ENCODE measurements at regions not wholly inside any gene's neighbourhood (a gene's known extent, or its start where the extent isn't known, plus 50 kb on each side); places are given as distances from the start of the nearest gene placed in this dataset.

GRCh38 chr4:125801373-125801772, 486.6 kb downstream of the FAT4 start:
- Histone ChIP-seq H4K20me1 (ENCODE audit: control insufficient read depth, insufficient read depth, low read length, poor library complexity, severe bottlenecking) (no peaks in the 10 kb centered on the region), H3K4me2 (replicated peaks; ENCODE audit: low read depth, low read length, poor library complexity, severe bottlenecking) (no peak overlapping the region), H3K9me3 (ENCODE audit: control extremely low read depth in 1 of 3, control insufficient read depth in 2 of 3, insufficient read depth in 1 of 3, low read length in 2 of 3) (no peaks in the 10 kb centered on the region), H3K36me3 (replicated peaks in 1 of 2; ENCODE audit: control extremely low read depth in 1 of 2, control insufficient read depth in 1 of 2, extremely low read depth in 1 of 2, insufficient read depth in 2 of 2, low read length in 1 of 2) (no peaks in the 10 kb centered on the region), H3K79me2 (ENCODE audit: control insufficient read depth, insufficient read depth, low read length) (no peaks in the 10 kb centered on the region), H3K9ac (ENCODE audit: low read length) (no peak overlapping the region), H3K4me1 (ENCODE audit: control insufficient read depth in 2 of 2, insufficient read depth in 2 of 2, low read length in 2 of 2) (no peaks in the 10 kb centered on the region), H3K27me3 (replicated peaks in 1 of 4; ENCODE audit: control extremely low read depth in 1 of 4, control insufficient read depth in 3 of 4, insufficient read depth in 4 of 4, low read length in 3 of 4) (no peaks in the 10 kb centered on the region), H2AFZ (ENCODE audit: insufficient read depth, low read depth, low read length, poor library complexity, severe bottlenecking) (no peak overlapping the region), H3K27ac (ENCODE audit: low read length in 2 of 2) (no peak overlapping the region), H3K4me3 (ENCODE audit: control extremely low read depth in 1 of 5, extremely low read depth in 1 of 5, insufficient read depth in 1 of 5, low read depth in 2 of 5, low read length in 4 of 5) (no peak overlapping the region)
- H3K4me3 Mint-ChIP-seq: no peak overlapping the region
- H3K27me3 Mint-ChIP-seq: no peaks in the 10 kb centered on the region
- no peaks in the 10 kb centered on the region for H3K4me1 Mint-ChIP-seq
- WGBS (ENCODE audit: insufficient coverage): 100% methylated on average over 2 of the region's 4 CpGs
- POLR2A ChIA-PET: no interaction called here
- DNase-seq: no peak
- H3K9me3 Mint-ChIP-seq (ENCODE audit: insufficient read depth): peaks cover 2% of the 10 kb centered on the region
- no peak overlapping the region for H3K27ac Mint-ChIP-seq
- CTCF ChIA-PET: no interaction called here
- no peak for ATAC-seq (ENCODE audit: low read depth)
- intact Hi-C loops (cut with micrococcal nuclease): no loop called here
- TF ChIP-seq EZH2 (IDR thresholded peaks at IDR 0.05; ENCODE audit: borderline replicate concordance, insufficient read depth, low read depth, low read length, poor library complexity, severe bottlenecking) (no peak), CTCF (IDR thresholded peaks at IDR 0.05) (no peak)

GRCh38 chr4:125801924-125802323, 487.2 kb downstream of the FAT4 start:
- H3K4me1 Mint-ChIP-seq: no peaks in the 10 kb centered on the region
- H3K4me2 ChIP-seq (replicated peaks; ENCODE audit: low read depth, low read length, poor library complexity, severe bottlenecking): no peak overlapping the region
- no peaks in the 10 kb centered on the region for H3K27me3 Mint-ChIP-seq
- ATAC-seq (ENCODE audit: low read depth) (no peak), DNase-seq (no peak)
- peaks cover 2% of the 10 kb centered on the region for H3K9me3 Mint-ChIP-seq (ENCODE audit: insufficient read depth)
- no peak overlapping the region for H3K27ac ChIP-seq (ENCODE audit: low read length in 2 of 2)
- no CpG with 5 or more reads among the region's 1 CpG for WGBS (ENCODE audit: insufficient coverage)
- TF ChIP-seq EZH2 (IDR thresholded peaks at IDR 0.05; ENCODE audit: borderline replicate concordance, insufficient read depth, low read depth, low read length, poor library complexity, severe bottlenecking) (no peak), CTCF (IDR thresholded peaks at IDR 0.05) (no peak)
- no peak overlapping the region for H3K4me3 Mint-ChIP-seq
- no peaks in the 10 kb centered on the region for H4K20me1 ChIP-seq (ENCODE audit: control insufficient read depth, insufficient read depth, low read length, poor library complexity, severe bottlenecking)
- H3K36me3 ChIP-seq (replicated peaks in 1 of 2; ENCODE audit: control extremely low read depth in 1 of 2, control insufficient read depth in 1 of 2, extremely low read depth in 1 of 2, insufficient read depth in 2 of 2, low read length in 1 of 2): no peaks in the 10 kb centered on the region
- intact Hi-C loops (cut with micrococcal nuclease): no loop called here
- no peaks in the 10 kb centered on the region for H3K27me3 ChIP-seq (replicated peaks in 1 of 4; ENCODE audit: control extremely low read depth in 1 of 4, control insufficient read depth in 3 of 4, insufficient read depth in 4 of 4, low read length in 3 of 4)
- POLR2A ChIA-PET: no interaction called here
- CTCF ChIA-PET: no interaction called here
- H3K4me3 ChIP-seq (ENCODE audit: control extremely low read depth in 1 of 5, extremely low read depth in 1 of 5, insufficient read depth in 1 of 5, low read depth in 2 of 5, low read length in 4 of 5): no peak overlapping the region
- H3K79me2 ChIP-seq (ENCODE audit: control insufficient read depth, insufficient read depth, low read length): no peaks in the 10 kb centered on the region
- no peak overlapping the region for H3K9ac ChIP-seq (ENCODE audit: low read length)
- H3K4me1 ChIP-seq (ENCODE audit: control insufficient read depth in 2 of 2, insufficient read depth in 2 of 2, low read length in 2 of 2): no peaks in the 10 kb centered on the region
- H3K27ac Mint-ChIP-seq: no peak overlapping the region
- no peaks in the 10 kb centered on the region for H3K9me3 ChIP-seq (ENCODE audit: control extremely low read depth in 1 of 3, control insufficient read depth in 2 of 3, insufficient read depth in 1 of 3, low read length in 2 of 3)
- no peak overlapping the region for H2AFZ ChIP-seq (ENCODE audit: insufficient read depth, low read depth, low read length, poor library complexity, severe bottlenecking)

Data from B cell (primary cell).